ENCODE measurements at regions not wholly inside any gene's neighbourhood (a gene's known extent, or its start where the extent isn't known, plus 50 kb on each side); places are given as distances from the start of the nearest gene placed in this dataset.

GRCh38 chr16:58831386-58831785, 97.3 kb upstream of the GOT2 start:
- WGBS, 2 donors = 75 to 85% methylated on average over 4 of the region's 4 CpGs
- TF ChIP-seq POLR2A (IDR thresholded peaks at IDR 0.05) (no peak), CTCF (IDR thresholded peaks at IDR 0.05) (no peak)
- no peak overlapping the region for H3K4me3 ChIP-seq (ENCODE audit: low read depth, poor library complexity, severe bottlenecking)
- DNase-seq (ENCODE audit: low spot score in 2 of 2) = no peak
- intact Hi-C loops (cut with DNase I; ENCODE audit: low total_unique reads) = no loop called here

GRCh38 chr16:58828901-58829545, 94.9 kb upstream of the GOT2 start:
- TF ChIP-seq POLR2A (IDR thresholded peaks at IDR 0.05) (no peak), CTCF (IDR thresholded peaks at IDR 0.05) (no peak)
- no peak overlapping the region for H3K4me3 ChIP-seq (ENCODE audit: low read depth, poor library complexity, severe bottlenecking)
- no peak for DNase-seq (ENCODE audit: low spot score in 2 of 2)
- WGBS, 2 donors = 70 to 77% methylated on average over 8 of the region's 8 CpGs
- intact Hi-C loops (cut with DNase I; ENCODE audit: low total_unique reads) = no loop called here

- TF ChIP-seq CTCF (IDR thresholded peaks at IDR 0.05) (no peak), POLR2A (IDR thresholded peaks at IDR 0.05) (no peak)
- H3K4me3 ChIP-seq (ENCODE audit: low read depth, poor library complexity, severe bottlenecking) = no peak overlapping the region
- no peak for DNase-seq (ENCODE audit: low spot score in 2 of 2)
- intact Hi-C loops (cut with DNase I; ENCODE audit: low total_unique reads) = no loop called here
Measured at GRCh38 chr16:58824201-58824600, 90.1 kb upstream of the GOT2 start.

GRCh38 chr16:58821886-58822285, 87.8 kb upstream of the GOT2 start:
- no peak for TF ChIP-seq POLR2A (IDR thresholded peaks at IDR 0.05)
- no peak for TF ChIP-seq CTCF (IDR thresholded peaks at IDR 0.05)
- H3K4me3 ChIP-seq (ENCODE audit: low read depth, poor library complexity, severe bottlenecking) = no peak overlapping the region
- intact Hi-C loops (cut with DNase I; ENCODE audit: low total_unique reads) = no loop called here
- no peak for DNase-seq (ENCODE audit: low spot score in 2 of 2)

- no peak for TF ChIP-seq POLR2A (IDR thresholded peaks at IDR 0.05)
- TF ChIP-seq CTCF (IDR thresholded peaks at IDR 0.05) = no peak
- intact Hi-C loops (cut with DNase I; ENCODE audit: low total_unique reads) = no loop called here
- 56 to 57% methylated on average over 1 of the region's 1 CpG for WGBS, 2 donors
- H3K4me3 ChIP-seq (ENCODE audit: low read depth, poor library complexity, severe bottlenecking) = no peak overlapping the region
- DNase-seq (ENCODE audit: low spot score in 2 of 2) = no peak
Measured at GRCh38 chr16:58820411-58820810, 86.3 kb upstream of the GOT2 start.

- whole genome bisulfite sequencing, 2 donors = 62% methylated on average over 7 of the region's 7 CpGs
- no peak overlapping the region for H3K4me3 ChIP-seq (ENCODE audit: low read depth, poor library complexity, severe bottlenecking)
- DNase-seq (ENCODE audit: low spot score in 2 of 2) = no peak
- intact Hi-C loops (cut with DNase I; ENCODE audit: low total_unique reads) = no loop called here
- no peak for TF ChIP-seq CTCF (IDR thresholded peaks at IDR 0.05)
- no peak for TF ChIP-seq POLR2A (IDR thresholded peaks at IDR 0.05)
Measured at GRCh38 chr16:58815181-58815888, 81.2 kb upstream of the GOT2 start.

Data from lower leg skin (tissue), 4 donors.